Gastroesophageal sphincter (tissue), 3 donors: ENCODE measurements at regions not wholly inside any gene's neighbourhood (a gene's known extent, or its start where the extent isn't known, plus 50 kb on each side); places are given as distances from the start of the nearest gene placed in this dataset.

Experiments used
- CTCF ChIP-seq, 4 experiments: fragments of 200-600 bp in 2 of 4; fragments of 450-650 bp in 2 of 4; sonication (generic) in 1 of 4; IDR thresholded peaks; one replicate each; pipeline ENCODE4 v1.5.1; 2017 to 2019; ENCODE audit warnings: antibody characterized with exemption in 4 of 4, mild to moderate bottlenecking in 2 of 4, moderate library complexity in 2 of 4
- POLR2A ChIP-seq, 2 donors: fragments of 450-650 bp; IDR thresholded peaks; one replicate each; pipeline ENCODE4 v1.6.1; 2017; ENCODE audit warnings: antibody characterized with exemption in 2 of 2, mild to moderate bottlenecking in 2 of 2, moderate library complexity in 1 of 2
- POLR2AphosphoS5 ChIP-seq: sonication (generic); formaldehyde crosslinking; IDR thresholded peaks from one replicate; pipeline ENCODE4 v1.6.1; 2017; ENCODE audit warnings: antibody characterized with exemption

GRCh38 chr1:190551638-190552037, 74.0 kb upstream of the BRINP3 start:
- TF ChIP-seq CTCF (IDR thresholded peaks at IDR 0.05) (no peak), POLR2AphosphoS5 (no peak), POLR2A (IDR thresholded peaks at IDR 0.05) (no peak)
